HG03558 (cell line): ENCODE measurements at regions not wholly inside any gene's neighbourhood (a gene's known extent, or its start where the extent isn't known, plus 50 kb on each side); places are given as distances from the start of the nearest gene placed in this dataset.
A peak's percentile ranks its signal among the peaks of the same experiment; 100 is the strongest.

Source experiments
- ATAC-seq: cut with Tn5 transposase; IDR thresholded peaks from one replicate; pipeline ENCODE4 v1.9.1; 2021; ENCODE audit warnings: moderate number of reproducible peaks; ENCODE audit not compliant: unreplicated experiment; ENCODE audit errors: extremely low read depth

GRCh38 chr4:110877778-110878370 lies 255.0 kb upstream of the PITX2 start:
- ATAC-seq, result no peak

- no peak for ATAC-seq
Measured at GRCh38 chr4:110878413-110878812, 255.5 kb upstream of the PITX2 start.

- ATAC-seq, result no peak
Measured at GRCh38 chr4:110878956-110879355, 256.1 kb upstream of the PITX2 start.

- no peak for ATAC-seq
Measured at GRCh38 chr4:110886270-110886669, 263.4 kb upstream of the PITX2 start.

- no peak for ATAC-seq
Measured at GRCh38 chr4:110886856-110887255, 264.0 kb upstream of the PITX2 start.

GRCh38 chr4:110897784-110898183 lies 274.9 kb upstream of the PITX2 start:
- no peak for ATAC-seq

GRCh38 chr4:110898290-110898689 lies 275.4 kb upstream of the PITX2 start:
- peak; percentile 88 for ATAC-seq

- no peak for ATAC-seq
Measured at GRCh38 chr4:110900213-110900769, 277.4 kb upstream of the PITX2 start.

- ATAC-seq, result no peak
Measured at GRCh38 chr4:110902500-110902899, 279.6 kb upstream of the PITX2 start.

GRCh38 chr4:110904435-110905065 lies 281.7 kb upstream of the PITX2 start:
- no peak for ATAC-seq

GRCh38 chr4:110905367-110905766 lies 282.5 kb upstream of the PITX2 start:
- no peak for ATAC-seq

- no peak for ATAC-seq
Measured at GRCh38 chr4:110907801-110908313, 285.0 kb upstream of the PITX2 start.

GRCh38 chr4:110914791-110915190 lies 291.9 kb upstream of the PITX2 start:
- no peak for ATAC-seq

GRCh38 chr4:110915301-110915700 lies 292.4 kb upstream of the PITX2 start:
- ATAC-seq, result no peak

- no peak for ATAC-seq
Measured at GRCh38 chr4:110916505-110916904, 293.6 kb upstream of the PITX2 start.

GRCh38 chr4:110917835-110918234 lies 295.0 kb upstream of the PITX2 start:
- no peak for ATAC-seq

- no peak for ATAC-seq
Measured at GRCh38 chr4:110920990-110921389, 298.1 kb upstream of the PITX2 start.

GRCh38 chr4:110924761-110925160 lies 301.9 kb upstream of the PITX2 start:
- ATAC-seq, result no peak

GRCh38 chr4:110926841-110927400 lies 304.0 kb upstream of the PITX2 start:
- ATAC-seq, result no peak

- no peak for ATAC-seq
Measured at GRCh38 chr4:110933341-110933740, 310.5 kb upstream of the PITX2 start.

- ATAC-seq, result no peak
Measured at GRCh38 chr4:110944501-110944900, 321.6 kb upstream of the PITX2 start.
